ENCODE measurements at regions not wholly inside any gene's neighbourhood (a gene's known extent, or its start where the extent isn't known, plus 50 kb on each side); places are given as distances from the start of the nearest gene placed in this dataset.

DNA sequence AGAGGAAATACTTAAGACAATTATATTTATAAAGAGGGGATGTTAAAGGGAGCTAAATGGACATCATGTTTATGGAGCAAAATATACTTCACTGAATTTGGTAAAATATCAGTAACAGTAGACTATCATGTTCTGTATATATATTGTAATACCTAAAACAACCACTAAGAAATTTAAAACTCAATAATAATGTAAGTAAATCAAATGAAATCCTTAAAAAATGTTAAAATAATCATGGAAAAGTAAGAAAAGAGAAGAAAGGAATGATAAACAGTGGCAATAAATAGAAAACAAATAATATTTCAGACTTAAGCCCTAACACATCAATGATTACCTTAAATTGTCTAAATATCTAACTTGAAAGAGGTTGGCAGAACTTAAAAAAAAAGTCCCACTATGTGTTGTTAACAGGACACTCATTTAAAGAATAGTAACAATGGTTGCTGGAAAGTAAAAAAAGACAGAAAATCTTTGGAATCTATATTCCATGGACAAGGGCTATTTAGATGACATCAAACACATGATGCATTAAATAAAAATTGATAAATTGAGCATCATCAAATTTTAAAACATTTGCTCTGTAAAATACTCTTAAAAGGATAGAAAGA lies 842.2 kb upstream of the MAP3K7 start:
- TF ChIP-seq, protein P1, sequence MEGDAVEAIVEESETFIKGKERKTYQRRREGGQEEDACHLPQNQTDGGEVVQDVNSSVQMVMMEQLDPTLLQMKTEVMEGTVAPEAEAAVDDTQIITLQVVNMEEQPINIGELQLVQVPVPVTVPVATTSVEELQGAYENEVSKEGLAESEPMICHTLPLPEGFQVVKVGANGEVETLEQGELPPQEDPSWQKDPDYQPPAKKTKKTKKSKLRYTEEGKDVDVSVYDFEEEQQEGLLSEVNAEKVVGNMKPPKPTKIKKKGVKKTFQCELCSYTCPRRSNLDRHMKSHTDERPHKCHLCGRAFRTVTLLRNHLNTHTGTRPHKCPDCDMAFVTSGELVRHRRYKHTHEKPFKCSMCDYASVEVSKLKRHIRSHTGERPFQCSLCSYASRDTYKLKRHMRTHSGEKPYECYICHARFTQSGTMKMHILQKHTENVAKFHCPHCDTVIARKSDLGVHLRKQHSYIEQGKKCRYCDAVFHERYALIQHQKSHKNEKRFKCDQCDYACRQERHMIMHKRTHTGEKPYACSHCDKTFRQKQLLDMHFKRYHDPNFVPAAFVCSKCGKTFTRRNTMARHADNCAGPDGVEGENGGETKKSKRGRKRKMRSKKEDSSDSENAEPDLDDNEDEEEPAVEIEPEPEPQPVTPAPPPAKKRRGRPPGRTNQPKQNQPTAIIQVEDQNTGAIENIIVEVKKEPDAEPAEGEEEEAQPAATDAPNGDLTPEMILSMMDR (conservative IDR thresholded peaks at IDR 0.05; ENCODE audit: low read depth, low read length), result peak; percentile 38; the same call in 1 of the 2 replicates
- TF ChIP-seq EZH2phosphoT487 (IDR thresholded peaks at IDR 0.05; ENCODE audit: borderline replicate concordance, low read length), result no peak

Measured in PC-3 (cell line).